HG03354 (cell line): ENCODE measurements at regions not wholly inside any gene's neighbourhood (a gene's known extent, or its start where the extent isn't known, plus 50 kb on each side); places are given as distances from the start of the nearest gene placed in this dataset.
"Not testable (repeated sequence)": the region's sequence is repeated elsewhere in the genome, so short reads cannot be mapped to it uniquely, and the experiment has no call there.

Experiments
- ATAC-seq: cut with Tn5 transposase; IDR thresholded peaks from one replicate; pipeline ENCODE4 v1.9.1; 2021; ENCODE audit warnings: mild to moderate bottlenecking; ENCODE audit not compliant: unreplicated experiment, poor library complexity, severe bottlenecking

- ATAC-seq: no peak
Measured at GRCh38 chr2:175241691-175242090, 60.2 kb upstream of the ATP5MC3 start.

GRCh38 chr2:175240033-175240432, 58.5 kb upstream of the ATP5MC3 start:
- ATAC-seq: not testable (repeated sequence)

GRCh38 chr2:175236930-175237329, 55.4 kb upstream of the ATP5MC3 start:
- ATAC-seq: no peak

GRCh38 chr2:175234650-175235049, 53.1 kb upstream of the ATP5MC3 start:
- peak; percentile 83 for ATAC-seq

GRCh38 chr2:175234153-175234552, 52.6 kb upstream of the ATP5MC3 start:
- ATAC-seq: peak; percentile 27

- ATAC-seq: no peak
Measured at GRCh38 chr2:175233135-175233719, 51.7 kb upstream of the ATP5MC3 start.
